ENCODE measurements at regions not wholly inside any gene's neighbourhood (a gene's known extent, or its start where the extent isn't known, plus 50 kb on each side); places are given as distances from the start of the nearest gene placed in this dataset.

GRCh38 chr20:16678779-16679178 is 51.0 kb upstream of the SNRPB2 start:
- no peak for DNase-seq (ENCODE audit: low read depth)

GRCh38 chr20:16676891-16677290 is 52.9 kb upstream of the SNRPB2 start:
- no peak for DNase-seq (ENCODE audit: low read depth)

GRCh38 chr20:16675001-16675564 is 54.7 kb upstream of the SNRPB2 start:
- DNase-seq (ENCODE audit: low read depth), result no peak

- no peak for DNase-seq (ENCODE audit: low read depth)
Measured at GRCh38 chr20:16674243-16674642, 55.6 kb upstream of the SNRPB2 start.

GRCh38 chr20:16672299-16672698 is 57.5 kb upstream of the SNRPB2 start:
- DNase-seq (ENCODE audit: low read depth), result no peak

GRCh38 chr20:16671753-16672152 is 58.1 kb upstream of the SNRPB2 start:
- DNase-seq (ENCODE audit: low read depth), result no peak

- no peak for DNase-seq (ENCODE audit: low read depth)
Measured at GRCh38 chr20:16666272-16666671, 63.6 kb upstream of the SNRPB2 start.

GRCh38 chr20:16664020-16664419 is 65.8 kb upstream of the SNRPB2 start:
- DNase-seq (ENCODE audit: low read depth), result peak; percentile 89

- DNase-seq (ENCODE audit: low read depth), result peak; percentile 85
Measured at GRCh38 chr20:16662467-16662866, 67.4 kb upstream of the SNRPB2 start.

- peak; percentile 93 for DNase-seq (ENCODE audit: low read depth)
Measured at GRCh38 chr20:16661756-16662155, 68.1 kb upstream of the SNRPB2 start.

- no peak for DNase-seq (ENCODE audit: low read depth)
Measured at GRCh38 chr20:16654858-16655535, 74.8 kb upstream of the SNRPB2 start.

GRCh38 chr20:16653266-16653665 is 76.6 kb upstream of the SNRPB2 start:
- no peak for DNase-seq (ENCODE audit: low read depth)

- DNase-seq (ENCODE audit: low read depth), result no peak
Measured at GRCh38 chr20:16647875-16648597, 74.8 kb upstream of the KIF16B start.

- peak; percentile 16 for DNase-seq (ENCODE audit: low read depth)
Measured at GRCh38 chr20:16641511-16642023, 68.3 kb upstream of the KIF16B start.

GRCh38 chr20:16639027-16639941 is 66.0 kb upstream of the KIF16B start:
- DNase-seq (ENCODE audit: low read depth), result no peak

GRCh38 chr20:16637797-16638196 is 64.5 kb upstream of the KIF16B start:
- DNase-seq (ENCODE audit: low read depth), result no peak

GRCh38 chr20:16626849-16627248 is 53.6 kb upstream of the KIF16B start:
- no peak for DNase-seq (ENCODE audit: low read depth)

- DNase-seq (ENCODE audit: low read depth), result no peak
Measured at GRCh38 chr20:16624106-16624505, 50.9 kb upstream of the KIF16B start.

All from myocyte (in vitro differentiated cells).